ENCODE measurements at regions not wholly inside any gene's neighbourhood (a gene's known extent, or its start where the extent isn't known, plus 50 kb on each side); places are given as distances from the start of the nearest gene placed in this dataset.
"Not testable (repeated sequence)": the region's sequence is repeated elsewhere in the genome, so short reads cannot be mapped to it uniquely, and the experiment has no call there.

DNA sequence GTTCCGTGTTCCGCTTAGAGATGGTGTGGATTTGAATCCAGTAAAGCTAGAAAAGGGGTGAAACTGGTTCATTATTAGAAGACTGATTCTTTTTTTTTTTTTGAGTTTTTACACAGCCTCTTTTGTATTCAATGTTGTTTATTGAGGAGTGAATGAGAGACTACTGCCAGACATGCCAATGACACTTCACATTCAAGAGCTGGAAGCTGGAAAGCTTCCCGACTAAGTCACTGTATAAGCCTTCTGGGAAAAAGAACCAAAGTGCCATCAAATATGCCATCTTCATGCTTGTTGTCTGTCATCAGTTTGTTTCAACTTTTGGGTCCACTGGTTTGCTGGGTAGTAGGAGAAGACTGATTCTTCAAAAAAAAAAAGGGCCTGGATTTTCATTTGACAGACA lies 164.8 kb downstream of the ATP23 start:
- no peak for DNase-seq (ENCODE audit: low spot score in 2 of 2)
- no peaks in the 10 kb centered on the region for H3K4me1 ChIP-seq
- no peaks in the 10 kb centered on the region for H3K36me3 ChIP-seq
- no peaks in the 10 kb centered on the region for H3K9me3 ChIP-seq
- H3K27me3 ChIP-seq, result no peaks in the 10 kb centered on the region
- no peak overlapping the region for H3K27ac ChIP-seq
- intact Hi-C loops (cut with DNase I), result no loop called here
- H3K4me3 ChIP-seq, result no peak overlapping the region
- TF ChIP-seq CTCF (IDR thresholded peaks at IDR 0.05), result no peak

GRCh38 chr12:58117201-58117600 lies 175.8 kb downstream of the ATP23 start:
- intact Hi-C loops (cut with DNase I), result no loop called here
- Histone ChIP-seq H3K4me3 (no peak overlapping the region), H3K36me3 (no peaks in the 10 kb centered on the region), H3K9me3 (no peaks in the 10 kb centered on the region), H3K27ac (no peak overlapping the region), H3K27me3 (no peaks in the 10 kb centered on the region), H3K4me1 (no peaks in the 10 kb centered on the region)
- no peak for TF ChIP-seq CTCF (IDR thresholded peaks at IDR 0.05)
- DNase-seq (ENCODE audit: low spot score in 2 of 2), result no peak

DNA sequence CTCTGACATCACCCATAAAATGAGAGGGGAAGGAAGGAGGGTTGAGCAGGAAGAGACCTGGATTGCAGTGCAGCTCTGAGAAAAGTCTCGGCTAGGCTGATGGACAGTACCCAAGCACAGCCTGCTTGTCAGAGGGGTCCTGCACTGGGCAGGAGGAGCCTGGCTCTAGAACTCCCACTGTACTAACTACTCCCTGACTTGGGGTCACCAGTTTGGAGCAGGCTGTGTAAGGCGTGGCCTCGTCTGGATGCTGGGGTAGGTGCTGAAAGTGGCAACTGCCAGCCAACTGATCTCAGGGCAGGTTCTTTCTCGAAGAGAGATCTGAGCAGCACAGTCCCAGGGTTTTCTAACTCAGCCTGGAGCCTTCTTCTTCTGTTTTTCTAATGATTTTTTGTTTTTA lies 176.3 kb downstream of the ATP23 start:
- no peak overlapping the region for H3K4me3 ChIP-seq
- H3K27ac ChIP-seq, result no peak overlapping the region
- TF ChIP-seq CTCF (IDR thresholded peaks at IDR 0.05), result no peak
- H3K9me3 ChIP-seq, result no peaks in the 10 kb centered on the region
- no peaks in the 10 kb centered on the region for H3K36me3 ChIP-seq
- H3K4me1 ChIP-seq, result no peaks in the 10 kb centered on the region
- intact Hi-C loops (cut with DNase I), result no loop called here
- no peak for DNase-seq (ENCODE audit: low spot score in 2 of 2)
- no peaks in the 10 kb centered on the region for H3K27me3 ChIP-seq

DNA sequence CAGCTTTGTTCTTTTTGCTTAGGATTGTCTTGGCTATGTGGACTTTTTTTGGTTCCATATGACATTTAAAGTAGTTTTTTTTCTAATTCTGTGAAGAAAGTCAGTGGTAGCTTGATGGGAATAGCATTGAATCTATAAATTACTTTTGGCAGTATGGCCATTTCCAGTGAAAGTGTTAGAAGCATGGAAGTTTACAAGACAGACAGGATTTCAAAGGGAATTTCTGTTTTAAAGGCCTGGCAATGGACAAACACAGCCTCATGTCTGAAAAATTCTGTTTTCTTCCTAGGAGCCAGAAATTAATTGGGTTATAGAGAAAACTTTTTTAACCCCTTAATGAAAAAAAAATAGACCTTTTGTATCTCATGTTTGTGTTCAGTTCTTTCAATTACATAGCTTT lies 184.4 kb downstream of the ATP23 start:
- H3K4me3 ChIP-seq; DNase-seq (ENCODE audit: low spot score in 2 of 2); intact Hi-C loops (cut with DNase I); H3K4me1 ChIP-seq; H3K27me3 ChIP-seq; H3K36me3 ChIP-seq; H3K9me3 ChIP-seq; H3K27ac ChIP-seq: not testable (repeated sequence)

DNA sequence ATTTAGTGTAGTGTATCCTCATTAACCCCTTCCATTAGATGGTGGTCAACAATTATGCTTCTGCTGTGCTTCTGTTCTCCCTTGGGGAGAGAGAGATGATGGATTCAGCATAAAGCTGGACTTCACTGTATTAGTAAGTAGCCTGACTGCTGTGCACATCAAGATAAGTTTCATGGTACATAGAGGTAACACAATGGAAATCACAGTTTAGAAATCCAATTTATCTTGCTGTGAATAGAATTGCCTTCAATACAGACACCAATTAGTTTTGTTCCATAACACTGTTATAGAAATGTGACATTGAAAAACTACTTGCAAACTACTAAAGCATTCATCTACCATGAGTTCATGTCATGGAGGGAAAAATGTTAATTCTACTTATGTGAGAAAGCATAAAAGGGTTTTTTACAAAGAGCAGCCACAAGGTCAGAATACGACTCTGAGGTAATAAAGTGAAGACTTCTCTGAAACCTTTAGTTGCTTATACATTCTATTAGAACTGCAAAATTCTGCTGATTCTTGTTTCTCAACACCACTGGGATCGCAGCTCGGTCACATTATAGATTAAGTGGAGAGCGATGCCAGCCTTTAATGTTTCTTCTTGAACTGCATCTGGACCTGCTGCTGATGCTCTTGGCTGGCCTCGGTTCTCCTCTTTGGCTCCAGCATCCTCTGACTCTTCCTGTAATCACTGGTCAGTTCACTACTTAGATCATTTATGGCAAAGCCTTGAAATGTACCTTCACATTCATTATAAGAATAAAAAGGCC lies 190.8 kb downstream of the ATP23 start:
- H3K4me3 ChIP-seq, result no peak overlapping the region
- no peak overlapping the region for H3K27ac ChIP-seq
- no peaks in the 10 kb centered on the region for H3K36me3 ChIP-seq
- intact Hi-C loops (cut with DNase I), result no loop called here
- TF ChIP-seq CTCF (IDR thresholded peaks at IDR 0.05), result no peak
- no peak for DNase-seq (ENCODE audit: low spot score in 2 of 2)
- no peaks in the 10 kb centered on the region for H3K27me3 ChIP-seq
- no peaks in the 10 kb centered on the region for H3K4me1 ChIP-seq
- no peaks in the 10 kb centered on the region for H3K9me3 ChIP-seq

DNA sequence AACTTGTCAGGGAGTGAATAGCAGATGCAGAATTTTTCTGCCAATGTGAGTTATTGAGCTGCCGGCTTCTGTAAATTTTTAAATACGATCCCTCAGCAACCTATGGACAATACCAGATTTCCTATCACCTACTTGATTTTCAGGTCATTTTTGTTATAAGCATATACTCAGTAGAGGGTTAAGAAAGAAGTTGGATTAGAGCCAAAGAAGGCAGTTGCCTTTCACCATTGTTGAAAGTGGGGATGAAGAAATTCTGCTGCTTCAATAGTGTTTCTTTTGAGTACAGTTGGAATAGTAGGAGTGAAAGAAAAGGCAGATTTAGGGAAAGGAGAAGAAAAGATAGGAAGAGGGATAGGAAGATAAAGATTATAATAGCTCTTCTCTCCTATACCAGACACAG lies 197.1 kb downstream of the ATP23 start:
- no peaks in the 10 kb centered on the region for H3K36me3 ChIP-seq
- H3K27me3 ChIP-seq, result no peaks in the 10 kb centered on the region
- no peaks in the 10 kb centered on the region for H3K9me3 ChIP-seq
- no peak for TF ChIP-seq CTCF (IDR thresholded peaks at IDR 0.05)
- H3K27ac ChIP-seq, result no peak overlapping the region
- no peak for DNase-seq (ENCODE audit: low spot score in 2 of 2)
- intact Hi-C loops (cut with DNase I), result no loop called here
- H3K4me1 ChIP-seq, result no peaks in the 10 kb centered on the region
- no peak overlapping the region for H3K4me3 ChIP-seq
